GM06990 (cell line): ENCODE measurements at regions not wholly inside any gene's neighbourhood (a gene's known extent, or its start where the extent isn't known, plus 50 kb on each side); places are given as distances from the start of the nearest gene placed in this dataset.

Source experiments
- DNase-seq: peaks from one replicate; pipeline ENCODE4 v3.0.0-alpha.2; 2011; ENCODE audit not compliant: insufficient read length; ENCODE audit errors: extremely low read depth
- H3K27me3 ChIP-seq: replicated peaks from 2 replicates; pipeline ENCODE4 v1.6.0; 2011; ENCODE audit warnings: low read length; ENCODE audit not compliant: control insufficient read depth, insufficient read depth
- H3K36me3 ChIP-seq: 2 replicates; pipeline ENCODE4 v1.5.1; 2011; ENCODE audit warnings: low read length; ENCODE audit not compliant: control insufficient read depth, insufficient read depth
- H3K4me3 ChIP-seq: replicated peaks from 2 replicates; pipeline ENCODE4 v1.5.1; 2011; ENCODE audit warnings: low read depth, mild to moderate bottlenecking, control low read depth, low read length
- CTCF ChIP-seq: IDR thresholded peaks from 2 replicates; pipeline ENCODE4 v1.5.1; 2011; ENCODE audit warnings: low read length, control low read depth, mild to moderate bottlenecking, inconsistent platforms; ENCODE audit not compliant: insufficient read depth, poor library complexity, severe bottlenecking

DNA sequence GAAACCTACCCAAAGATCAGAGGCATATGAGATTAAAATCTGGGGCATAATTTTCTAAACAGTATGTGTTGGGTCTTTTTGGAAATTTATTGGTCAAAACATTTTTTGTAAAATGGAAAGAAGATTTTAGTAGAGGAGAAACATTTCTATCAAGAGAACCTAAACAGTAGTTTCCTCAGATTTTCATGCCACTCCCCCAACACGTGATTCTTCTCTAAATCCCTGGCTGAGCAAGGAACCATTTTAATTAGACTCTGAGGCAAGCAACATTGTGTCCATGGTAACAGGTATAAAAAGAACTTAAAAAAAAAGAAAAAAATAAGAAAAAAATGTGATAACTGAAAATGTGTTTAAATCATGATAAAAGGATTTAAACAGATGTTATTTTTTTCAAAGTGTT is 1105.2 kb upstream of the ZEB2 start:
- no peak for TF ChIP-seq CTCF
- H3K36me3 ChIP-seq, result no peaks in the 10 kb centered on the region
- DNase-seq, result no peak
- H3K27me3 ChIP-seq, result no peaks in the 10 kb centered on the region
- no peak overlapping the region for H3K4me3 ChIP-seq

DNA sequence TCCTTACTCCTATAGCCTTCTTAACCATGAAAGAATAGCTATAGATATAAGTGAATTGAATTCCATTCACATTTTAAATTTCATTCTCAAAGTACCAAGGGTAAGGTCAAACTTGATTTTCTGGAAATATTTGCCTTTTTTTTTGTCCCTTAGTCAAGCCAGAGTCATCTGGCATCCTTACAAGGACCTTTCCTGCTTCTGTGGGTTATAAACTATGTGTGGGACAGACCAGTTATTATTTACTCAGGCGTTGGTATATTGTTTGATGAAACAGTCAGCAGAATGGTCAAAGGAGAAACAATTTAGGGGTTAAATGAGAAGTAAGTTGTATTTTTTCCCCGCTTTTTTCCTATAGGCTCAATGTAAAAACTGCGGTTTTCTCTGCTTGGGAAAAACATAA is 1103.2 kb upstream of the ZEB2 start:
- H3K36me3 ChIP-seq, result no peaks in the 10 kb centered on the region
- no peak for TF ChIP-seq CTCF
- DNase-seq, result no peak
- no peaks in the 10 kb centered on the region for H3K27me3 ChIP-seq
- H3K4me3 ChIP-seq, result no peak overlapping the region

DNA sequence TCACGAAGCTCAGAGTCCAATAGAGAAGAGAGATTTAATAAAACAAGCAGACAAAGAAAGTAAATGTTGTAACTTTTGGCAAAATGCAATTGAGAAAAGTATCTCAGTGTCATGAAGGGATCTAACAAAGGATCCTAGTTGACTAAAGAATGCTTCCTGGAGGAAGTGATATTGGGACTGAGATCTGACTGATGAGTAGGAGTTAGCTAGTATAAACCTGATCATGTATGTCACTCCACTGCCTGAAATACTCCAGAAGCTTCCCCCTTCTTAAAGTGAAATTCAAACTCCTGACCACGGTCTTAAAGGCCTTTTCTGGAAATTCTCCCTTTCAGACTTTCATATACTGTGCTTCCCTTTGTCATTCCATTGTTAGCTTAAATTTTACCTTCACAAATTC is 1102.4 kb upstream of the ZEB2 start:
- TF ChIP-seq CTCF, result no peak
- Histone ChIP-seq H3K4me3 (no peak overlapping the region), H3K36me3 (no peaks in the 10 kb centered on the region), H3K27me3 (no peaks in the 10 kb centered on the region)
- no peak for DNase-seq

DNA sequence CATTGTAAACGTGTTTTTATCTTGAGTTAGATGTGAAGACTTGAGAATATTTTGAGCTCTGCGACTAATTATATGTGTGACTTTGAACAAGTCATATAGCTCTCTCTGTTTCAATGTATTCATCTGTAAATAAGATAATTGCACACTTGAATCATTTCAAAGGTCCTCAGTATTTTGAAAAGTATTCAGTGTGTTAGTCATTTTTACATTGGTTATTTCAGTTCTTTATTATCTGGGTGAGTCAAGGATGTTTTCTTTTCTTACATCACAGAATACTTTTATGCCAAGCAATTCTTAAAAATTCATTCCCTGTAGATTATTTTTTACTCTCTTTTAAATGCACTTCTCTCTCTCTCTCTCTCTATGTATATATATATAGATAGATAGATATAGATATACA is 1098.0 kb upstream of the ZEB2 start:
- DNase-seq, result no peak
- TF ChIP-seq CTCF, result no peak

GRCh38 chr2:145617420-145617819 is 1097.5 kb upstream of the ZEB2 start:
- no peak for TF ChIP-seq CTCF
- Histone ChIP-seq H3K36me3 (no peaks in the 10 kb centered on the region), H3K27me3 (no peaks in the 10 kb centered on the region), H3K4me3 (no peak overlapping the region)
- DNase-seq, result no peak

More for the DNA sequence above, 1098.0 kb upstream of the ZEB2 start:
- H3K4me3 ChIP-seq, result no peak overlapping the region
- H3K27me3 ChIP-seq, result no peaks in the 10 kb centered on the region
- no peaks in the 10 kb centered on the region for H3K36me3 ChIP-seq

DNA sequence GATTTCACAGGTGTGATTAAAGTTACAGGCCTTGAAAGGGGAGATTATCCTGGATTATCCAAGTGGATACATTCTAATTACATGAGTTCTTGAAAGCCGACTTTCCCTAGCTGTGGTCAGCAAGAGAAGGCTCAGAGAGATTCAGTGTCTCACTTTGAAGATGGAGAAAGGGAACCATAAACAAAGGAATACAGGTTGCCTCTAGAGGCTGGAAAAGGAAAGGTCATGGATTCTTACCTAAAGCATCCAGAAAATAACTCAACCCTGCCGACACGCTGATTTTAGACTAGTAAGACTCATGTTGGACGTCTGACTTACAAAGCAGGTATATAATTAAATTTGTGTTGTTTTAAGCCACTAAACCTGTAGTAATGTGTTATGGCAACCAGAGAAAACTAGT is 1095.7 kb upstream of the ZEB2 start:
- TF ChIP-seq CTCF, result no peak
- no peak for DNase-seq
- Histone ChIP-seq H3K4me3 (no peak overlapping the region), H3K27me3 (no peaks in the 10 kb centered on the region), H3K36me3 (no peaks in the 10 kb centered on the region)
